CD14-positive monocyte (primary cell): ENCODE measurements at regions not wholly inside any gene's neighbourhood (a gene's known extent, or its start where the extent isn't known, plus 50 kb on each side); places are given as distances from the start of the nearest gene placed in this dataset.

Experiments
- DNase-seq, 3 donors: peaks; one replicate each; pipeline ENCODE4 v3.0.0-alpha.2; 2011 to 2022
- H2AFZ ChIP-seq: 2 replicates; pipeline ENCODE4 v1.6.0; 2012; ENCODE audit warnings: mild to moderate bottlenecking, low read depth, low read length, inconsistent platforms; ENCODE audit not compliant: insufficient read depth, poor library complexity, severe bottlenecking
- H3K27ac ChIP-seq, 2 donors: 1 replicate in 1 of 2; 2 replicates in 1 of 2; pipeline ENCODE4 v1.5.1; 2012 to 2013; ENCODE audit warnings: low read length in 2 of 2, control low read depth in 1 of 2, inconsistent platforms in 1 of 2, low read depth in 1 of 2, mild to moderate bottlenecking in 1 of 2
- H3K27me3 ChIP-seq, 2 donors: one replicate each; pipeline versions ENCODE4 v1.6.0 to v1.6.1; 2011 to 2013; ENCODE audit warnings: low read length in 2 of 2; ENCODE audit not compliant: control insufficient read depth in 2 of 2, insufficient read depth in 2 of 2
- H3K36me3 ChIP-seq, 2 donors: replicated peaks in 1 of 2; 1 replicate in 1 of 2; 2 replicates in 1 of 2; pipeline versions ENCODE4 v1.5.1 to v1.6.1; 2012 to 2013; ENCODE audit warnings: low read length in 2 of 2, control low read depth in 1 of 2, inconsistent platforms in 1 of 2, mild to moderate bottlenecking in 1 of 2; ENCODE audit not compliant: insufficient read depth in 2 of 2, control insufficient read depth in 1 of 2
- H3K4me1 ChIP-seq, 2 donors: 1 replicate in 1 of 2; 2 replicates in 1 of 2; pipeline versions ENCODE4 v1.5.1 to v1.6.1; 2012 to 2013; ENCODE audit warnings: low read length in 2 of 2, control low read depth in 1 of 2, inconsistent platforms in 1 of 2, mild to moderate bottlenecking in 1 of 2, moderate library complexity in 1 of 2; ENCODE audit not compliant: insufficient read depth in 2 of 2, control insufficient read depth in 1 of 2
- H3K4me2 ChIP-seq: replicated peaks from 2 replicates; pipeline ENCODE3; 2012; ENCODE audit warnings: low read length, moderate library complexity, mild to moderate bottlenecking; ENCODE audit not compliant: poor library complexity, severe bottlenecking; ENCODE audit errors: extremely low read depth
- H3K4me3 ChIP-seq, 3 experiments: fragments of 200-600 bp in 1 of 3; sonication (generic) in 1 of 3; replicated peaks in 1 of 3; 1 replicate in 2 of 3; 2 replicates in 1 of 3; pipeline ENCODE4 v1.5.1; 2011 to 2013; ENCODE audit warnings: low read length in 3 of 3, mild to moderate bottlenecking in 3 of 3, control low read depth in 2 of 3, low read depth in 2 of 3, inconsistent platforms in 1 of 3, moderate library complexity in 1 of 3
- H3K79me2 ChIP-seq: 2 replicates; pipeline ENCODE4 v1.6.0; 2012; ENCODE audit warnings: mild to moderate bottlenecking, control low read depth, inconsistent platforms, low read length, moderate library complexity; ENCODE audit not compliant: insufficient read depth
- H3K9ac ChIP-seq: 2 replicates; pipeline ENCODE4 v1.6.0; 2017; ENCODE audit warnings: low read length, mild to moderate bottlenecking; ENCODE audit not compliant: insufficient read depth, poor library complexity, severe bottlenecking
- H3K9me3 ChIP-seq, 2 donors: replicated peaks in 1 of 2; 1 replicate in 1 of 2; 2 replicates in 1 of 2; pipeline versions ENCODE4 v1.5.1 to v1.6.1; 2012 to 2013; ENCODE audit warnings: low read length in 2 of 2, control low read depth in 1 of 2; ENCODE audit not compliant: control insufficient read depth in 1 of 2, insufficient read depth in 1 of 2
- H4K20me1 ChIP-seq: 2 replicates; pipeline ENCODE4 v1.6.0; 2012; ENCODE audit warnings: mild to moderate bottlenecking, low read length, control low read depth, moderate library complexity; ENCODE audit not compliant: insufficient read depth
- H3K27ac Mint-ChIP-seq, 7 donors: one replicate each; pipeline ENCODE4 v1.8.0; 2020; ENCODE audit warnings: mild to moderate bottlenecking in 7 of 7, mixed read lengths in 7 of 7, moderate library complexity in 6 of 7, inconsistent platforms in 2 of 7
- H3K27me3 Mint-ChIP-seq, 3 donors: one replicate each; pipeline ENCODE4 v1.8.0; 2021 to 2022; ENCODE audit warnings: low read depth in 3 of 3, mild to moderate bottlenecking in 3 of 3, mixed read lengths in 3 of 3, moderate library complexity in 3 of 3, inconsistent platforms in 1 of 3
- H3K36me3 Mint-ChIP-seq, 2 donors: one replicate each; pipeline ENCODE4 v1.8.0; 2020; ENCODE audit warnings: mixed read lengths in 2 of 2, inconsistent platforms in 1 of 2, mild to moderate bottlenecking in 1 of 2
- H3K4me1 Mint-ChIP-seq: one replicate; pipeline ENCODE4 v1.8.0; 2020; ENCODE audit warnings: mild to moderate bottlenecking, mixed read lengths
- H3K4me3 Mint-ChIP-seq, 2 donors: one replicate each; pipeline ENCODE4 v1.8.0; 2020; ENCODE audit warnings: mild to moderate bottlenecking in 2 of 2, mixed read lengths in 2 of 2, moderate library complexity in 1 of 2
- H3K9me3 Mint-ChIP-seq, 7 donors: one replicate each; pipeline ENCODE4 v1.8.0; 2020 to 2022; ENCODE audit warnings: mixed read lengths in 7 of 7, mild to moderate bottlenecking in 6 of 7, moderate library complexity in 6 of 7, inconsistent platforms in 2 of 7
- WGBS: methylation state at CpG from one replicate; pipeline ENCODE4 v1.1.5; 2013; ENCODE audit warnings: missing lambda C conversion rate; ENCODE audit not compliant: insufficient coverage; 5-methylcytosine and 5-hydroxymethylcytosine counted together
- intact Hi-C, 2 donors: fragments of 100-400 bp; cut with micrococcal nuclease; formaldehyde crosslinking; loops; one replicate each; pipeline versions ENCODE4 v1.15.0 to v1.15.1; 2023
- TF ChIP-seq, protein P1 (sequence below): fragments of 200-600 bp; IDR thresholded peaks from one replicate; pipeline ENCODE4 v1.8.0; 2022; ENCODE audit warnings: antibody characterized with exemption, mild to moderate bottlenecking

DNA sequence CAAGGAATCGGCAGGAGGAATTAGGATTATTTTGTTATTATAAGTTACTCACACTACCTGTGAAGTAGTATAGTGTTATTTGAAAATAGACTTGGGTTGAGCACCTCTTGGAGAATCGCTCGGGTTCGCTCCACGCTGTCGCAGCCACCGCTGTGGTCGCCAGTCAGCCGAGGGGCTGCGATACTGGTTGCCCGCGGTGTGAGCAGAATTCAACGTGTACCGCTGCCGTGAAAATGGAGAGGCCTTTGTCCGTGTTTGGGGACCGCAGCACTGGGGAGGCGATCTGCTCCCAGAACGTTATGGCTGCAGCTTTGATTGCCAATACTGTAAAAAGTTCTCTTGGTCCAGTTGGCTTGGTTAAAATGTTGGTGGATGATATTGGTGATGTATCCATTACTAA lies 117.2 kb downstream of the C7orf25 start:
- Histone ChIP-seq H3K9ac (no peak overlapping the region), H3K27ac (no peak overlapping the region), H2AFZ (no peak overlapping the region), H3K27me3 (no peaks in the 10 kb centered on the region), H3K4me3 (no peak overlapping the region), H4K20me1 (no peaks in the 10 kb centered on the region), H3K9me3 (peaks cover 0 to 6% of the 10 kb centered on the region in 2 donors), H3K4me1 (no peaks in the 10 kb centered on the region), H3K79me2 (no peaks in the 10 kb centered on the region), H3K4me2 (no peak overlapping the region), H3K36me3 (no peaks in the 10 kb centered on the region)
- H3K36me3 Mint-ChIP-seq: no peaks in the 10 kb centered on the region
- H3K27me3 Mint-ChIP-seq: peaks cover 0 to 1% (median 0%) of the 10 kb centered on the region in 3 donors
- 97% methylated on average over 18 of the region's 19 CpGs for WGBS
- peaks cover 3 to 17% (median 9%) of the 10 kb centered on the region in 7 donors for H3K9me3 Mint-ChIP-seq
- H3K4me1 Mint-ChIP-seq: no peaks in the 10 kb centered on the region
- intact Hi-C loops: no loop called here
- H3K4me3 Mint-ChIP-seq: no peak overlapping the region
- no peak for DNase-seq
- TF ChIP-seq, protein P1, sequence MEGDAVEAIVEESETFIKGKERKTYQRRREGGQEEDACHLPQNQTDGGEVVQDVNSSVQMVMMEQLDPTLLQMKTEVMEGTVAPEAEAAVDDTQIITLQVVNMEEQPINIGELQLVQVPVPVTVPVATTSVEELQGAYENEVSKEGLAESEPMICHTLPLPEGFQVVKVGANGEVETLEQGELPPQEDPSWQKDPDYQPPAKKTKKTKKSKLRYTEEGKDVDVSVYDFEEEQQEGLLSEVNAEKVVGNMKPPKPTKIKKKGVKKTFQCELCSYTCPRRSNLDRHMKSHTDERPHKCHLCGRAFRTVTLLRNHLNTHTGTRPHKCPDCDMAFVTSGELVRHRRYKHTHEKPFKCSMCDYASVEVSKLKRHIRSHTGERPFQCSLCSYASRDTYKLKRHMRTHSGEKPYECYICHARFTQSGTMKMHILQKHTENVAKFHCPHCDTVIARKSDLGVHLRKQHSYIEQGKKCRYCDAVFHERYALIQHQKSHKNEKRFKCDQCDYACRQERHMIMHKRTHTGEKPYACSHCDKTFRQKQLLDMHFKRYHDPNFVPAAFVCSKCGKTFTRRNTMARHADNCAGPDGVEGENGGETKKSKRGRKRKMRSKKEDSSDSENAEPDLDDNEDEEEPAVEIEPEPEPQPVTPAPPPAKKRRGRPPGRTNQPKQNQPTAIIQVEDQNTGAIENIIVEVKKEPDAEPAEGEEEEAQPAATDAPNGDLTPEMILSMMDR: no peak
- no peak overlapping the region for H3K27ac Mint-ChIP-seq

DNA sequence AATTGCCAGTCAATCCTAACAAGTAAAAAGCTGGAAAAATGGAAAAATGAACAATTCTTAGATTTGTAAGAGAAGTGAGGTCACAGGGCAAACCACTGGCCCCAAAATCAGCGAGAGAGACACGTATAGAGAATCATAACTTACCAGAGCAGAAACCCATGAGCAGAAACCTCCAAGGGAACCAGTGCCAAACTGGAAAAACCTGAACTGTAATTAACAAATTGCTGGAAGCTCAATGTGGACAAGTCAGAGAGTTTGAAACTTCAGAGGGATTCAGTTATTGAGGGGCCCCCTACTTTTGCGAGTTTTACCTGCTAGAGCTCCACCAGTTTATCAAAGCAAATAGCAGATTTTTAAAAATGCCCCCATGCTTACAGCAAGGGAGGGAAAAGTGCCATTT lies 119.0 kb downstream of the C7orf25 start:
- 100% methylated on average over 1 of the region's 3 CpGs for WGBS
- Mint-ChIP-seq H3K36me3 (no peaks in the 10 kb centered on the region), H3K9me3 (peaks cover 3 to 9% (median 7%) of the 10 kb centered on the region in 7 donors), H3K4me1 (no peaks in the 10 kb centered on the region), H3K27ac (no peak overlapping the region), H3K4me3 (no peak overlapping the region), H3K27me3 (peaks cover 0 to 1% (median 0%) of the 10 kb centered on the region in 3 donors)
- no peaks in the 10 kb centered on the region for H3K27me3 ChIP-seq
- H4K20me1 ChIP-seq: no peaks in the 10 kb centered on the region
- H3K9me3 ChIP-seq: peaks cover 0 to 6% of the 10 kb centered on the region in 2 donors
- no peak overlapping the region for H3K27ac ChIP-seq
- H3K9ac ChIP-seq: no peak overlapping the region
- DNase-seq: no peak
- no peak overlapping the region for H2AFZ ChIP-seq
- TF ChIP-seq, protein P1: no peak
- H3K4me3 ChIP-seq: no peak overlapping the region
- intact Hi-C loops: no loop called here
- no peaks in the 10 kb centered on the region for H3K79me2 ChIP-seq
- no peak overlapping the region for H3K4me2 ChIP-seq
- H3K36me3 ChIP-seq: no peaks in the 10 kb centered on the region
- H3K4me1 ChIP-seq: no peaks in the 10 kb centered on the region
